ENCODE measurements at regions not wholly inside any gene's neighbourhood (a gene's known extent, or its start where the extent isn't known, plus 50 kb on each side); places are given as distances from the start of the nearest gene placed in this dataset.

GRCh38 chr16:6038941-6039645 is 941.5 kb upstream of the EEF2KMT start:
- TF ChIP-seq CTCF (IDR thresholded peaks at IDR 0.05), result no peak
- TF ChIP-seq POLR2A (IDR thresholded peaks at IDR 0.05), result no peak
